HEK293T (cell line): ENCODE measurements at regions not wholly inside any gene's neighbourhood (a gene's known extent, or its start where the extent isn't known, plus 50 kb on each side); places are given as distances from the start of the nearest gene placed in this dataset.

Experiments
- BHLHE40 ChIP-seq: fragments of 450-650 bp; IDR thresholded peaks from 2 replicates; pipeline ENCODE4 v1.6.1; 2016; ENCODE audit warnings: mild to moderate bottlenecking, moderate library complexity, borderline replicate concordance
- ELF4 ChIP-seq: fragments of 450-650 bp; IDR thresholded peaks from 2 replicates; pipeline ENCODE4 v1.6.1; 2017; ENCODE audit warnings: antibody characterized with exemption
- FOXM1 ChIP-seq: fragments of 450-650 bp; IDR thresholded peaks from 2 replicates; pipeline ENCODE4 v1.6.1; 2017; ENCODE audit warnings: mild to moderate bottlenecking, borderline replicate concordance
- L3MBTL2 ChIP-seq: fragments of 450-650 bp; conservative IDR thresholded peaks from 2 replicates; pipeline ENCODE4 v1.6.1; 2016; ENCODE audit warnings: mild to moderate bottlenecking
- NFRKB ChIP-seq: fragments of 450-650 bp; IDR thresholded peaks from 2 replicates; pipeline ENCODE4 v1.6.1; 2016; ENCODE audit warnings: mild to moderate bottlenecking, moderate library complexity
- PKNOX1 ChIP-seq: fragments of 450-650 bp; IDR thresholded peaks from 2 replicates; pipeline ENCODE4 v1.6.1; 2016
- SP1 ChIP-seq: fragments of 450-650 bp; IDR thresholded peaks from 2 replicates; pipeline ENCODE4 v1.6.1; 2017
- SUZ12 ChIP-seq: fragments of 450-650 bp; IDR thresholded peaks from 2 replicates; pipeline ENCODE4 v1.6.1; 2016; ENCODE audit warnings: mild to moderate bottlenecking
- ZNF384 ChIP-seq: fragments of 450-650 bp; IDR thresholded peaks from 2 replicates; pipeline ENCODE4 v1.6.1; 2016

GRCh38 chr11:57123590-57123989 is 58.2 kb upstream of the LRRC55 start:
- TF ChIP-seq PKNOX1 (no peak), L3MBTL2 (no peak), ZNF384 (no peak), ELF4 (no peak), SP1 (no peak), FOXM1 (no peak), SUZ12 (no peak), BHLHE40 (no peak), NFRKB (no peak)
